ENCODE measurements at regions not wholly inside any gene's neighbourhood (a gene's known extent, or its start where the extent isn't known, plus 50 kb on each side); places are given as distances from the start of the nearest gene placed in this dataset.

GRCh38 chr11:26827567-26828081 lies 105.8 kb upstream of the SLC5A12 start:
- no peak overlapping the region for H3K4me3 ChIP-seq
- intact Hi-C loops (cut with DNase I): no loop called here
- no peak for ATAC-seq
- no peak for DNase-seq
- TF ChIP-seq CTCF (IDR thresholded peaks at IDR 0.05): no peak
- H3K27me3 ChIP-seq: no peaks in the 10 kb centered on the region
- H3K4me1 ChIP-seq: no peaks in the 10 kb centered on the region
- no peaks in the 10 kb centered on the region for H3K36me3 ChIP-seq
- peak overlapping the region in 1 of 2 donors; percentile 2 for H3K27ac ChIP-seq
- H3K9me3 ChIP-seq: peaks cover 0 to 24% of the 10 kb centered on the region in 2 donors

- no peak for ATAC-seq
- no peaks in the 10 kb centered on the region for H3K4me1 ChIP-seq
- no peak for DNase-seq
- TF ChIP-seq CTCF (IDR thresholded peaks at IDR 0.05): no peak
- H3K9me3 ChIP-seq: peaks cover 0 to 18% of the 10 kb centered on the region in 2 donors
- intact Hi-C loops (cut with DNase I): no loop called here
- no peaks in the 10 kb centered on the region for H3K27me3 ChIP-seq
- no peaks in the 10 kb centered on the region for H3K36me3 ChIP-seq
- no peak overlapping the region for H3K4me3 ChIP-seq
- peak overlapping the region in 1 of 2 donors; percentile 2 for H3K27ac ChIP-seq
Measured at GRCh38 chr11:26828288-26828687, 106.4 kb upstream of the SLC5A12 start.

GRCh38 chr11:26830218-26830617 lies 108.4 kb upstream of the SLC5A12 start:
- Histone ChIP-seq H3K4me1 (no peaks in the 10 kb centered on the region), H3K9me3 (no peaks in the 10 kb centered on the region), H3K4me3 (no peak overlapping the region), H3K27ac (no peak overlapping the region), H3K27me3 (no peaks in the 10 kb centered on the region), H3K36me3 (no peaks in the 10 kb centered on the region)
- TF ChIP-seq CTCF (IDR thresholded peaks at IDR 0.05): no peak
- DNase-seq: no peak
- intact Hi-C loops (cut with DNase I): no loop called here
- no peak for ATAC-seq

- DNase-seq: no peak
Measured at GRCh38 chr11:26830757-26831156, 108.9 kb upstream of the SLC5A12 start.

GRCh38 chr11:26834601-26835000 lies 112.7 kb upstream of the SLC5A12 start:
- H3K4me3 ChIP-seq: no peak overlapping the region
- H3K9me3 ChIP-seq: no peaks in the 10 kb centered on the region
- no peaks in the 10 kb centered on the region for H3K27me3 ChIP-seq
- intact Hi-C loops (cut with DNase I): no loop called here
- H3K27ac ChIP-seq: no peak overlapping the region
- DNase-seq: no peak
- no peak for TF ChIP-seq CTCF (IDR thresholded peaks at IDR 0.05)
- no peaks in the 10 kb centered on the region for H3K36me3 ChIP-seq
- no peaks in the 10 kb centered on the region for H3K4me1 ChIP-seq
- ATAC-seq: no peak

More at GRCh38 chr11:26830757-26831156, 108.9 kb upstream of the SLC5A12 start:
- Histone ChIP-seq H3K36me3 (no peaks in the 10 kb centered on the region), H3K27me3 (no peaks in the 10 kb centered on the region), H3K9me3 (no peaks in the 10 kb centered on the region), H3K4me1 (no peaks in the 10 kb centered on the region), H3K27ac (no peak overlapping the region), H3K4me3 (no peak overlapping the region)
- no peak for ATAC-seq
- no peak for TF ChIP-seq CTCF (IDR thresholded peaks at IDR 0.05)
- intact Hi-C loops (cut with DNase I): no loop called here

Measured in left lung (tissue), 4 donors.